ENCODE measurements at regions not wholly inside any gene's neighbourhood (a gene's known extent, or its start where the extent isn't known, plus 50 kb on each side); places are given as distances from the start of the nearest gene placed in this dataset.
"Not testable (repeated sequence)": the region's sequence is repeated elsewhere in the genome, so short reads cannot be mapped to it uniquely, and the experiment has no call there.

DNA sequence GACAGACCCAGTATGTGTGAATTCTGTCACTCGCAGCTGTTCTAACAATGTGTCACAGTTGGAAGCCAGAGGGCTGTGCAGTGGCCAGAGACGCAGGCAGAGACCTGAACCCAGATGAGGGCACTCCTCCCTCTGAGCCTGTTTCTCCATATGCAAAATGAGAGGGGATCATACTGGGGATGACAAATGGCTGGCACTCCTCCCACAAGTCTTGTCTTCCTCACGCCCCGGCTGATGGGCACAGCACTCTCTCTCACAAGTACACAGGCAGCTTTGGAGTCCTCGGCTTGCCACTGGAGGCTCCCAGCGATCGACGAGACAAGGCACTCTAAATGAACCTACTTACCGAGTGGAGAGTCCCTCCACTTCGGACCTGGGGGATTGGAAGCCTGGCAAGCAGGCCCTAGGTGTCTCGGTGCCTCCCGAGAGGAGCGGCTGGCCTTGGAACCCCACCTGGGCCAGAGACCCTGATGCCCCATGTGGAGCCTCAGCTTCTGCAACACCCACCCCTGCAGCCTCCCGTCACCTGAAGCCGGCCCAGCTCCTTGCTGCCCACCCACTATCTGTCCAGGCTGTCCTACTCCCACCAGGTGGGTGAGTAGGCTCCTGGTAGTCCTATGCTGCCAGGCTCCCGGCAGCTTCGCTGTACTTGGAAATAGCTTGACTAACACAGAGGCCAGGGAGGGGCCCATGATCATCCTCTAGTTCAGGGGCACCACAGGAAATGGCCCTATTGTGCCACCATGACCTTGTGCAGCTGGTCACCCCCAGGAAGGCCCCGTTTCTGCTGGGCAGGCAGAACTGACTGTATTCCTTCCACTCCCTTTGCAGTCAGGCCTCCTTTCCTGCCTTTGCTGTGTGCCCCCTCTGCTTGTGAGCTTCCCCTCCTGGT is 65.0 kb upstream of the IQSEC1 start:
- no peak overlapping the region for H3K27ac ChIP-seq (ENCODE audit: low read depth in 2 of 2, low read length in 2 of 2)
- H3K9ac ChIP-seq (ENCODE audit: low read length in 3 of 3), result no peak overlapping the region
- TF ChIP-seq CTCF (IDR thresholded peaks at IDR 0.05; ENCODE audit: borderline replicate concordance, extremely low read depth, insufficient read depth), result no peak
- no peaks in the 10 kb centered on the region for H3K36me3 ChIP-seq (ENCODE audit: control insufficient read depth in 2 of 3, insufficient read depth in 3 of 3, low read length in 3 of 3)
- H3K4me1 ChIP-seq (ENCODE audit: control insufficient read depth in 2 of 3, insufficient read depth in 2 of 3, low read depth in 1 of 3, low read length in 3 of 3), result no peaks in the 10 kb centered on the region
- DNase-seq, result peak in 2 of 5 donors; percentile 8 to 68
- no peaks in the 10 kb centered on the region for H3K27me3 ChIP-seq (ENCODE audit: control insufficient read depth, insufficient read depth, low read length)
- H3K4me3 ChIP-seq (ENCODE audit: low read length in 3 of 3), result no peak overlapping the region
- H3K9me3 ChIP-seq (ENCODE audit: control insufficient read depth in 2 of 3, insufficient read depth in 1 of 3, low read length in 3 of 3), result peaks cover 0 to 3% (median 0%) of the 10 kb centered on the region in 3 donors
- FAIRE-seq, result no peak
- intact Hi-C loops (cut with DNase I), result no loop called here

DNA sequence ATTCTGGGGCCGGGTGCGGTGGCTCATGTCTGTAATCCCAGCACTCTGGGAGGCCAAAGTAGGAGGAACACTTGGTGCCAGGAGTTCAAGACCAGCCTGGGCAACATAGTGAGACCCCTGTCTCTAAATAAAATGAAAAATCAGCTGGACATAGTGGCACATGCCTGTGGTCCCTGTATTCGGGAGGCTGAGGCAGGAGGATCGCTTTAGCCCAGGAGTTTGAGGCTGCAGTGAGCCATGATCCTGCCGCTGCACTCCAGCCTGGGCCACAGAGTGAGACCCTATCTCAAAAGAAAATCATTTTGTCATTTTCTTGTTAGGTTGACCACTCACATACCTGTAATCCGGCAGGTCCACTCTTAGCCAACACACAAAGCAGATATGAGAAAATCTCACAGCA is 63.6 kb upstream of the IQSEC1 start:
- H3K36me3 ChIP-seq (ENCODE audit: control insufficient read depth in 2 of 3, insufficient read depth in 3 of 3, low read length in 3 of 3); H3K9me3 ChIP-seq (ENCODE audit: control insufficient read depth in 2 of 3, insufficient read depth in 1 of 3, low read length in 3 of 3); H3K4me1 ChIP-seq (ENCODE audit: control insufficient read depth in 2 of 3, insufficient read depth in 2 of 3, low read depth in 1 of 3, low read length in 3 of 3); H3K4me3 ChIP-seq (ENCODE audit: low read length in 3 of 3); FAIRE-seq; H3K9ac ChIP-seq (ENCODE audit: low read length in 3 of 3); intact Hi-C loops (cut with DNase I); H3K27me3 ChIP-seq (ENCODE audit: control insufficient read depth, insufficient read depth, low read length); H3K27ac ChIP-seq (ENCODE audit: low read depth in 2 of 2, low read length in 2 of 2): not testable (repeated sequence)
- peak in 1 of 5 donors; percentile 22 for DNase-seq

- Histone ChIP-seq H3K4me3 (ENCODE audit: low read length in 3 of 3) (no peak overlapping the region), H3K36me3 (ENCODE audit: control insufficient read depth in 2 of 3, insufficient read depth in 3 of 3, low read length in 3 of 3) (no peaks in the 10 kb centered on the region), H3K9me3 (ENCODE audit: control insufficient read depth in 2 of 3, insufficient read depth in 1 of 3, low read length in 3 of 3) (no peaks in the 10 kb centered on the region), H3K27ac (ENCODE audit: low read depth in 2 of 2, low read length in 2 of 2) (no peak overlapping the region), H3K27me3 (ENCODE audit: control insufficient read depth, insufficient read depth, low read length) (no peaks in the 10 kb centered on the region), H3K4me1 (ENCODE audit: control insufficient read depth in 2 of 3, insufficient read depth in 2 of 3, low read depth in 1 of 3, low read length in 3 of 3) (no peaks in the 10 kb centered on the region), H3K9ac (ENCODE audit: low read length in 3 of 3) (no peak overlapping the region)
- TF ChIP-seq CTCF (IDR thresholded peaks at IDR 0.05; ENCODE audit: borderline replicate concordance, extremely low read depth, insufficient read depth), result no peak
- FAIRE-seq, result no peak
- intact Hi-C loops (cut with DNase I), result no loop called here
- no peak for DNase-seq
Measured at GRCh38 chr3:13136426-13136825, 63.2 kb upstream of the IQSEC1 start.

- no peak for FAIRE-seq
Measured at GRCh38 chr3:13135811-13136321, 62.6 kb upstream of the IQSEC1 start.

More at GRCh38 chr3:13135811-13136321, 62.6 kb upstream of the IQSEC1 start:
- Histone ChIP-seq H3K4me1 (ENCODE audit: control insufficient read depth in 2 of 3, insufficient read depth in 2 of 3, low read depth in 1 of 3, low read length in 3 of 3) (no peaks in the 10 kb centered on the region), H3K27me3 (ENCODE audit: control insufficient read depth, insufficient read depth, low read length) (no peaks in the 10 kb centered on the region), H3K9me3 (ENCODE audit: control insufficient read depth in 2 of 3, insufficient read depth in 1 of 3, low read length in 3 of 3) (no peaks in the 10 kb centered on the region), H3K27ac (ENCODE audit: low read depth in 2 of 2, low read length in 2 of 2) (no peak overlapping the region), H3K4me3 (ENCODE audit: low read length in 3 of 3) (no peak overlapping the region), H3K9ac (ENCODE audit: low read length in 3 of 3) (no peak overlapping the region), H3K36me3 (ENCODE audit: control insufficient read depth in 2 of 3, insufficient read depth in 3 of 3, low read length in 3 of 3) (no peaks in the 10 kb centered on the region)
- DNase-seq, result peak in 1 of 5 donors; percentile 51
- no peak for TF ChIP-seq CTCF (IDR thresholded peaks at IDR 0.05; ENCODE audit: borderline replicate concordance, extremely low read depth, insufficient read depth)
- intact Hi-C loops (cut with DNase I), result no loop called here
